Activated T-cell treated with anti-CD3 and anti-CD28 coated beads, Interleukin-2, amount 50 U/mL, for 24 hours (primary cell): ENCODE measurements at regions not wholly inside any gene's neighbourhood (a gene's known extent, or its start where the extent isn't known, plus 50 kb on each side); places are given as distances from the start of the nearest gene placed in this dataset.

ENCODE experiments used
- DNase-seq: peaks from one replicate; pipeline ENCODE4 v3.0.0-alpha.2; 2020
- H3K27ac Mint-ChIP-seq: 2 replicates; pipeline ENCODE4 v1.8.0; 2020; ENCODE audit warnings: mild to moderate bottlenecking, mixed read lengths
- H3K27me3 Mint-ChIP-seq: 2 replicates; pipeline ENCODE4 v1.8.0; 2020; ENCODE audit warnings: mixed read lengths
- H3K36me3 Mint-ChIP-seq: 2 replicates; pipeline ENCODE4 v1.8.0; 2020; ENCODE audit warnings: low read depth, mixed read lengths
- H3K4me1 Mint-ChIP-seq: 2 replicates; pipeline ENCODE4 v1.8.0; 2020; ENCODE audit warnings: low read depth, mixed read lengths
- H3K4me3 Mint-ChIP-seq: 2 replicates; pipeline ENCODE4 v1.8.0; 2020; ENCODE audit warnings: mild to moderate bottlenecking, moderate library complexity, mixed read lengths
- H3K9me3 Mint-ChIP-seq: 2 replicates; pipeline ENCODE4 v1.8.0; 2020; ENCODE audit warnings: mixed read lengths

DNA sequence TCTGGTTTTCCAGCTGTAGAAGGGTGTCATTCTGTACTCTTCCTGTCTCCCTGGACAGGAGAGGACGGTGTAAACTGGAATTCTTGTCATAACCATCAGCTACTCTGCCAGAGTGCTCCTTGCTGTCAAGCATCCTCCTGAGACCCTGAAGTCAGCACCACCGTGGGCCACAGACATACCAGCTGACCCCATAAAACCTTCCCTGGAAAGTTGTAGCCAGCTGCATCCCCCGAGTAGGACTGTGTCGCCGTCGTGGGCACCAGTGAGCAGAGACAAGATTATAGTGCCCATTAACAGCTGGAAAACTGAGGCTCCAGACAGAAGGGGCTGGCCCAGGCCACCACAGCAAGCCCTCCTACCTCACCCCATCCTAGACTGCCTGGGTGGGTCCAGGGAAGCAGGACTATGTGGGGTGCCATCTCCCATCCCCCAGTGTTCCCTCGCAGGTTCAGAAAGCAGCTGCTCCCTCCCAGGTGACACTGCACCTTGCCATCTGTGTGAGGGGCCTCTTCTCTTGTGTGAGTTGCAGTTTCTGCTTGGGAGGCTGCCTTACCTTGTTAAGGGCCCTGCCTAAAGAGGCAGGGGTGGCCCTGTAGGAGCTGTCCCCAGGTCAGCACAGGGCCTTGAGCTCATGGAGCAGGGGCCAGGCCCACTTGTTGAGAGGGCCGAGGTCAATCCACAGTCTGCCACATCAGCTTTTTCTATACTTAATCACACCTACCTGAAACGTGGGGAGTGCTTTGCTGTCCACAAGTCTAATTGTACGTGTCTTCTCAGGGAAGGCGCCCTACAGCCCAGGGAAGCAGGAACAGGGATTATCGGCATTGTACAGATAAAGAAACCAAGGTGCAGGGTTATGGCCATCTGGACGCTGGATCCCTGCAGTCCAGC is 191.9 kb upstream of the LINGO1 start:
- Mint-ChIP-seq H3K36me3 (no peaks in the 10 kb centered on the region), H3K9me3 (no peaks in the 10 kb centered on the region), H3K27ac (no peak overlapping the region), H3K4me1 (peaks cover 4% of the 10 kb centered on the region), H3K4me3 (no peak overlapping the region), H3K27me3 (peaks cover 29% of the 10 kb centered on the region)
- no peak for DNase-seq

- H3K4me1 Mint-ChIP-seq = peaks cover 4% of the 10 kb centered on the region
- no peak overlapping the region for H3K4me3 Mint-ChIP-seq
These were observed 191.0 kb upstream of the LINGO1 start for GRCh38 chr15:77823736-77824135.

DNA sequence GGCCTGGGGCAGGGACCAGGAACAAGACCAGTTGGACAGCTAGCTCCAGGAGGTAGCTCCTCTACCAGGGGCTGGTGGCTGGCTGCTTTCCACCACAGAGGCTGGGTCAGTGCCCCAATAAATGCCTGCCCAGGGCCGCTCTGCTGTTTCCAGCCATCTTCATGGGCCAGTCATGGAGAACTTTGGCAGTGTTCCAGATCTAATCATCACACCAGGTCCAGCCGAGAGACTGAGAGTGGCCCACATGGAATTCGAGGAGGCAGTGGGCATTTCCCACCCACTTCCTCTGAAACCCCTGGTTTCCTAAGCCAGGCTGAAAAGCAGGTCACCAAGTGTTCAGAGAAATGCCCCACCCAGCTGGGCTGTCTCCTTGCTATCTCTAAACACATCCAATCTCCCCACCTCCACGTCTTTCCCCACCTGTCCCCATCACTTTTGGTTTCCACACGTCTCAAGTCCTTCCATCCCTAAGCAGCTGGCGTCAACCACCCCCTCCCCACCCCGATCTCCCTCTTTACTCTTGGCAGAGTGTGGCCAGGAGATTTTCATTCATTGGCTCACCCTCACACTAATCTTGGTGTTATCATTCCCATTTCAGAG is 190.0 kb upstream of the LINGO1 start:
- Mint-ChIP-seq H3K36me3 (no peaks in the 10 kb centered on the region), H3K4me3 (no peak overlapping the region), H3K27ac (no peak overlapping the region), H3K27me3 (peaks cover 38% of the 10 kb centered on the region), H3K4me1 (peaks cover 4% of the 10 kb centered on the region), H3K9me3 (no peaks in the 10 kb centered on the region)
- DNase-seq = no peak

More at GRCh38 chr15:77823736-77824135, 191.0 kb upstream of the LINGO1 start:
- Mint-ChIP-seq H3K27ac (no peak overlapping the region), H3K9me3 (no peaks in the 10 kb centered on the region), H3K36me3 (no peaks in the 10 kb centered on the region), H3K27me3 (peaks cover 29% of the 10 kb centered on the region)
- DNase-seq = no peak

- Mint-ChIP-seq H3K9me3 (no peaks in the 10 kb centered on the region), H3K27me3 (peaks cover 45% of the 10 kb centered on the region), H3K4me1 (peaks cover 4% of the 10 kb centered on the region), H3K4me3 (no peak overlapping the region), H3K36me3 (no peaks in the 10 kb centered on the region), H3K27ac (no peak overlapping the region)
- DNase-seq = no peak
These were observed 189.2 kb upstream of the LINGO1 start for GRCh38 chr15:77821959-77822256.

DNA sequence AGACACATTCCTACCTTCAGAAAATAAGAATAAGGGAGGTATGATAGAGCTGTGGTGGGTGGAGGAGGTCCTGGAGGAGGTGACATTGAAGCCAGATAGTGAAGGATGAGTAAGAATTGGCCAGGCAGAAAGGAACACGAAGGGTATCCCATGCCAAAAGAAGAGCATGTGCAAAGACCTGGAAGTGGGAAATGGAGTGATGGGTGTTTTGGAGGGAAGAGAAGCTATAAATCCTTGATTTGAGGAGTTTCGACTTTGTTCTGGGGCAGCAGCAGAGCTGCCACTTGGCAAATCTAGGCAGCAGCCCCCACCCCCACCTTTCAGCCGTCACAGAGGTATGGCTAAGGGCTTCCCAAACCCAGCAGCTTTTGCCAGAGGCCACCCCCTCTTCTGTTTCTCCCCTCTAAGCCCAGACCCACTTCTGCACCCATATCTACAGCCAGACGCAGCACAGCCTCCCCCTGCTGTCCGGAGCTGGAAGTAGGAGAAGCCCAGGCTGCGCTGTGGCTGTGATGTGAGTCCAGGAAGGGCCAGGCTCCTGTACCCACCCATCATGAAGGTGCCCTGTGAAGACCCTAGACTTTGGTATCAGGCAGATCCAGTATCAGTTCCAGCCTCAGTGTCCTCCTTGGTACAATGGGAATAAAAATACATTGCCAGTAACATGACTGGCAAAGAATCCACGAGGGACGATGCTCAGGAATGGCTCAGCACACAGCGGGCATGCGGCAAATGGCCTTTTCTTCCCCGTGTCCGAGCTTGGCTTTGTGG is 188.7 kb upstream of the LINGO1 start:
- DNase-seq = peak; percentile 52
- Mint-ChIP-seq H3K27me3 (peaks cover 48% of the 10 kb centered on the region), H3K27ac (no peak overlapping the region), H3K9me3 (no peaks in the 10 kb centered on the region), H3K36me3 (no peaks in the 10 kb centered on the region), H3K4me3 (no peak overlapping the region), H3K4me1 (peaks cover 4% of the 10 kb centered on the region)

DNA sequence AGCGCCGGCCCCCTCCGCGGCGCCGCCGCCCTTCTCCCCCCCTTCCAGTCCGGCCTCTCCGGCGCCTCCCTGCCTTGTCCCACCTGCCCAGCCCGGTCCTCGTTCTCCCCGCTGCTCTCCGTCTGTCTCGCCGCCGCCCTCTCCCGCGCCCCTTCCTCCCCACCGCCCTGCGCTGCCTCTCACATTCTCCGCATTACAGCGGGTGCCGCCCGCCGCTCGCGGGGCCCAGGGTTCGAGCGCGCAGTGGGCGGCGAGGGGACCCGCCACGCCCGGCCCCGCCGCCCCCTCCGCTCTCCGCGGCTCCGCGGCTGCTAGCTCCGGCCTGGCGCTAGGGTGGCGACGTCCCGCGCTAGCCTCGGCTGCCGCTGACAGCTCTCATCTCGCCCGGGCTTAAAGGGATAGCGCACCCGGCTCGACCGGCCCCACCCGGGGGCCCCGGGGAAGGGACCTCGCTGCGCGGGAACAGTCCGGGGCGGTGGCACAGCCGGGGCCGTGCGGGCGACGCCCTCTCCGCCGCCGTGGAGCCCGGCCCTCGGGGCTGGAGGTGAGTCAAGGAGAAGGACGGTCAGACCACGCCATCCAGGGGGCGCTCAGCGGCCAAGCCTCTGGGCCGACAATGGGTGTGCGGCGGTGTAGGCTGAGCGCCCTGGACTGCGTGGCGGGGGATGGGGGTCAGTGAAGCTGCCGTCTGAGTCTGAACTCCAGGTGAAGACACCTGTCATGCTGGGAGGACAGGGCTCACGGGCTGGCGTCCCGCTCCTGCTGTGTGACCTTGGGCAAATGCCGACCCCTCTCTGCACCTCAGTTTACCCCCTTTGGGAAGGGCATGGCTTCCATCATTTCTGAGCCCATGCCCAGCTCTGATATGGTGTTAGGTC is 187.4 kb upstream of the LINGO1 start:
- Mint-ChIP-seq H3K4me1 (peaks cover 4% of the 10 kb centered on the region), H3K27me3 (peaks cover 56% of the 10 kb centered on the region), H3K27ac (no peak overlapping the region), H3K4me3 (no peak overlapping the region), H3K36me3 (no peaks in the 10 kb centered on the region), H3K9me3 (no peaks in the 10 kb centered on the region)
- DNase-seq = peak; percentile 31

DNA sequence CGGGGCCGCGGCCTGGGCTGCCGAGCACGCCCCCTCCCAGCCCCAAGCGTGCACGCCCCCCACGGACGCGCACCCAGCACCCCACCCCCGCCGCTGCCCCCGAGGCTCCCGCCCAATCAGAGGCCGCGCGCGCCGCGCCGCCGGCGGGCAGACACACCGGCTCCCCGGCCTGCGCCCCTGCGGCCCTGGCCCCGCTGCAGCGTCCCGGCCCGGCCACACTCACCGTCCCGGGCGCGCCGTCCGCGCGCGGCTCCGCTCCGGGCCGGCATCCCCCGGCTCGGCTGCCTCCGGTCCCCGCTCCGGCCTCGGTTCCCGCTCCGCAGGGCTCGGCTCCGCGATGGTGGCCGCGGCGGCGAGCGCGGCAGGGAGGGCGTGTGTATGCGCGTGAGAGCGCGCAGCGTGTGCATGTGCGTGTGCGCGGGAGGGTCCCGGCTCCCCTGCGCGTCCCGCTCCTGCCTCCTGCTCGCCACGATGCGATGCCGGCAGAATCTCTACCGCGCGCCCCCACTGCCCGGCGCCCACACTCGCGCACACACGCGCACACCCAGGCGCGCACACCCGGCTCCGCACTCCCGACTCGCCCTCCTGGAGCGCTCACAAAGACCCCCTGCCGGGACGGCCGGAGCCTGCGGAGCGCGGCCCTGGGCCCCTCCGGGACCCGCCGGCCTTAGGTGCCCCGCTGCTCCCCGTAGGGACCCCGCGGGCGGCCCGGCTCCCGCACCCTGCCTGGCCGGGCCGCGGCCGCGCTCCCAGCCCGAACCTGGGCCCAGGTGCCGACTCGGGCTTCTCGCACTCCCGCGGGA is 186.5 kb upstream of the LINGO1 start:
- H3K9me3 Mint-ChIP-seq = no peaks in the 10 kb centered on the region
- no peak overlapping the region for H3K27ac Mint-ChIP-seq
- H3K27me3 Mint-ChIP-seq = peaks cover 56% of the 10 kb centered on the region
- H3K4me1 Mint-ChIP-seq = peaks cover 4% of the 10 kb centered on the region
- no peaks in the 10 kb centered on the region for H3K36me3 Mint-ChIP-seq
- DNase-seq = peak; percentile 32
- no peak overlapping the region for H3K4me3 Mint-ChIP-seq

DNA sequence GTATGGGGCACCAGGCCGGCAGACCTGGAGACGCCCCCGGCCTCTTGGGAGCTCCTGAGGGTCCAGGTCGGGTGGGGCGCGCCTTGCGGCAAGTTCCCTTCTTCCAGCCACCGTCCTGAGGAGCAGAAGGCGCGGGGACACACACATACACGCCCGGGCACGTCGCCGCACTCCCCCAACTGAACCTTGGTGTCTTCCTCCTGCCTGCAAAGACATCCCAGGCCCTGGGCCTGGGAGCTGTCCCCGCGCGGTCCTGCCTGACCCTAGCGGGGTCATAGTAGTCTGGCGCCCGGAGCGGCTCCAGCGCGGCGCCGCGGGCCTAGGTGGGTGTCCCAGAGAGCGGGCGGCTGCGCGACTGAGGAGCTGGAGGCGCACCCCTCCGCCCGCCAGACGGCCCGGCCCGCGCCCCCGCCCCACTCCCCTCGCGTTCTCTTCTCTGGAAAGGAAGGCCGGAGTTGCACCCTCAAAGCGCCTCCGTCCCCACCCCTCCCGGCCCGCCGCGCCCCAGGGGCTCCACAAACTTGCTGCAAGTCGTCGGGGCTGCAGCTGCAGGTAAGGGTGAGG is 185.9 kb upstream of the LINGO1 start:
- no peaks in the 10 kb centered on the region for H3K9me3 Mint-ChIP-seq
- DNase-seq = no peak
- no peak overlapping the region for H3K27ac Mint-ChIP-seq
- H3K27me3 Mint-ChIP-seq = peaks cover 56% of the 10 kb centered on the region
- no peak overlapping the region for H3K4me3 Mint-ChIP-seq
- no peaks in the 10 kb centered on the region for H3K36me3 Mint-ChIP-seq
- peaks cover 4% of the 10 kb centered on the region for H3K4me1 Mint-ChIP-seq

GRCh38 chr15:77817434-77817833 is 184.7 kb upstream of the LINGO1 start:
- no peaks in the 10 kb centered on the region for H3K36me3 Mint-ChIP-seq
- H3K4me1 Mint-ChIP-seq = peaks cover 4% of the 10 kb centered on the region
- H3K9me3 Mint-ChIP-seq = no peaks in the 10 kb centered on the region
- H3K27me3 Mint-ChIP-seq = peaks cover 50% of the 10 kb centered on the region
- DNase-seq = no peak
- no peak overlapping the region for H3K27ac Mint-ChIP-seq
- H3K4me3 Mint-ChIP-seq = no peak overlapping the region

GRCh38 chr15:77816983-77817382 is 184.3 kb upstream of the LINGO1 start:
- Mint-ChIP-seq H3K4me1 (peaks cover 4% of the 10 kb centered on the region), H3K27ac (no peak overlapping the region), H3K4me3 (no peak overlapping the region), H3K9me3 (no peaks in the 10 kb centered on the region), H3K36me3 (no peaks in the 10 kb centered on the region), H3K27me3 (peaks cover 45% of the 10 kb centered on the region)
- DNase-seq = no peak

GRCh38 chr15:77815015-77815414 is 182.3 kb upstream of the LINGO1 start:
- Mint-ChIP-seq H3K36me3 (no peaks in the 10 kb centered on the region), H3K27ac (no peak overlapping the region), H3K27me3 (peaks cover 27% of the 10 kb centered on the region), H3K4me3 (no peak overlapping the region), H3K9me3 (no peaks in the 10 kb centered on the region), H3K4me1 (no peaks in the 10 kb centered on the region)
- DNase-seq = no peak

DNA sequence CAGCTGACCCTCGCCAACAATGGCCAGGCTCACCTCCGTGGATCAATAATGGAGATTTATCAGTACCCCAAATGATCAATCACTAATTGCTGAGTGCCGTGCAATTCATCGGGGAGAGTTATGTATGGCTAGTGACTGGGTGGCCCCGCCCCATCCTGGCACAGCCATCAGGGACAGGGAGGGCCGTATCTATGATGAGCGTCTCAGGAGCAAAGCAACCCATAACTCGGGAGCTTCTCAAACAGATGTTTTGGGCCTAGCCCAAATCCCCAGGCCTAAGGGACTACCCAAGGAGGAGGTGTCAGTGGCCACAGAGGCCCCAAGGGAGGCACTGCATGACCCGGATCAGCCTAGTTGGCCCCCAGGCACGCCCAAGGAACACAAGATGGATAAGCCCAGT is 180.0 kb upstream of the LINGO1 start:
- peaks cover 18% of the 10 kb centered on the region for H3K27me3 Mint-ChIP-seq
- H3K4me1 Mint-ChIP-seq = no peaks in the 10 kb centered on the region
- no peak for DNase-seq
- H3K27ac Mint-ChIP-seq = no peak overlapping the region
- H3K9me3 Mint-ChIP-seq = no peaks in the 10 kb centered on the region
- H3K36me3 Mint-ChIP-seq = no peaks in the 10 kb centered on the region
- H3K4me3 Mint-ChIP-seq = no peak overlapping the region

- Mint-ChIP-seq H3K27ac (no peak overlapping the region), H3K9me3 (no peaks in the 10 kb centered on the region), H3K36me3 (no peaks in the 10 kb centered on the region), H3K27me3 (peaks cover 9% of the 10 kb centered on the region), H3K4me1 (no peaks in the 10 kb centered on the region), H3K4me3 (no peak overlapping the region)
- DNase-seq = no peak
These were observed 178.6 kb upstream of the LINGO1 start for GRCh38 chr15:77811270-77811669.
